CD4-positive, alpha-beta T cell (primary cell): ENCODE measurements at regions not wholly inside any gene's neighbourhood (a gene's known extent, or its start where the extent isn't known, plus 50 kb on each side); places are given as distances from the start of the nearest gene placed in this dataset.
"Not testable (repeated sequence)": the region's sequence is repeated elsewhere in the genome, so short reads cannot be mapped to it uniquely, and the experiment has no call there.

Experiments
- ATAC-seq: fragments of 200-7000 bp; cut with Tn5 transposase; one replicate; pipeline ENCODE4 v1.10.0; 2022; ENCODE audit warnings: mild to moderate bottlenecking; ENCODE audit not compliant: poor library complexity
- CTCF ChIA-PET: fragments of 350-600 bp; sonication (Branson Sonifier 250); formaldehyde crosslinking; loops from one replicate; lab custom pipeline; 2021; ENCODE audit warnings: antibody characterized with exemption, inconsistent platforms; lab: Charles Lee
- POLR2A ChIA-PET: fragments of 350-600 bp; sonication (Branson Sonifier 250); formaldehyde crosslinking; loops from one replicate; lab custom pipeline; 2021; ENCODE audit warnings: antibody characterized with exemption, inconsistent platforms; lab: Charles Lee
- DNase-seq, 14 experiments: peaks; one replicate each; pipeline ENCODE4 v3.0.0-alpha.2; 2013 to 2020; ENCODE audit warnings: mixed read lengths in 2 of 14
- H3K27ac ChIP-seq, 2 donors: one replicate each; pipeline versions ENCODE4 v1.5.1 to v1.7.0; 2013; ENCODE audit warnings: low read length in 2 of 2, low read depth in 1 of 2, mild to moderate bottlenecking in 1 of 2
- H3K27me3 ChIP-seq, 2 experiments: 1 replicate in 1 of 2; 2 replicates in 1 of 2; pipeline versions ENCODE4 v1.6.1 to v1.7.0; 2013; ENCODE audit warnings: low read length in 2 of 2, control low read depth in 1 of 2, mild to moderate bottlenecking in 1 of 2, moderate library complexity in 1 of 2; ENCODE audit not compliant: insufficient read depth in 2 of 2, control insufficient read depth in 1 of 2
- H3K36me3 ChIP-seq: one replicate; pipeline ENCODE4 v1.6.1; 2013; ENCODE audit warnings: low read length, control low read depth; ENCODE audit not compliant: insufficient read depth
- H3K4me1 ChIP-seq: one replicate; pipeline ENCODE4 v1.6.1; 2013; ENCODE audit warnings: low read length, control low read depth; ENCODE audit not compliant: insufficient read depth
- H3K4me3 ChIP-seq: one replicate; pipeline ENCODE4 v1.5.1; 2013; ENCODE audit warnings: mild to moderate bottlenecking, low read length, moderate library complexity
- H3K9me3 ChIP-seq, 2 experiments: 1 replicate in 1 of 2; 2 replicates in 1 of 2; pipeline versions ENCODE4 v1.6.1 to v1.7.0; 2013; ENCODE audit warnings: low read length in 2 of 2, mild to moderate bottlenecking in 2 of 2, control low read depth in 1 of 2, moderate library complexity in 1 of 2; ENCODE audit not compliant: control insufficient read depth in 1 of 2, insufficient read depth in 1 of 2
- H3K27ac Mint-ChIP-seq: one replicate; pipeline ENCODE4 v1.8.0; 2020; ENCODE audit warnings: mixed read lengths
- H3K27me3 Mint-ChIP-seq: one replicate; pipeline ENCODE4 v1.8.0; 2021; ENCODE audit warnings: mixed read lengths
- H3K36me3 Mint-ChIP-seq: one replicate; pipeline ENCODE4 v1.8.0; 2021; ENCODE audit warnings: low read depth, mixed read lengths
- H3K4me1 Mint-ChIP-seq: one replicate; pipeline ENCODE4 v1.8.0; 2021; ENCODE audit warnings: low read depth, mixed read lengths
- H3K4me3 Mint-ChIP-seq: one replicate; pipeline ENCODE4 v1.8.0; 2020; ENCODE audit warnings: mild to moderate bottlenecking, mixed read lengths
- H3K9me3 Mint-ChIP-seq: one replicate; pipeline ENCODE4 v1.8.0; 2020; ENCODE audit warnings: mixed read lengths
- CTCF ChIP-seq: fragments of 200-600 bp; IDR thresholded peaks from one replicate; pipeline ENCODE4 v1.8.0; 2022; ENCODE audit warnings: antibody characterized with exemption, mild to moderate bottlenecking
- intact Hi-C, 2 experiments: fragments of 100-400 bp; cut with DNase I in 1 of 2; cut with micrococcal nuclease in 1 of 2; formaldehyde crosslinking; loops; one replicate each; pipeline versions ENCODE4 v1.15.1 to v1.9.0; 2023 to 2025; cut with DNase I, micrococcal nuclease

- H3K9me3 Mint-ChIP-seq, H3K27me3 ChIP-seq, H3K36me3 Mint-ChIP-seq, H3K9me3 ChIP-seq, intact Hi-C loops, DNase-seq, H3K27ac Mint-ChIP-seq, H3K4me1 ChIP-seq, H3K4me3 Mint-ChIP-seq, H3K4me1 Mint-ChIP-seq, POLR2A ChIA-PET, H3K4me3 ChIP-seq, ATAC-seq, CTCF ChIA-PET, H3K36me3 ChIP-seq, H3K27ac ChIP-seq, H3K27me3 Mint-ChIP-seq: not testable (repeated sequence)
Measured at GRCh38 chr15:101876031-101876430, 64.0 kb downstream of the OR4F15 start.

GRCh38 chr15:101877649-101878048, 65.6 kb downstream of the OR4F15 start:
- H3K9me3 Mint-ChIP-seq, H3K36me3 ChIP-seq, H3K4me3 Mint-ChIP-seq, H3K4me1 ChIP-seq, H3K27ac ChIP-seq, DNase-seq, H3K4me1 Mint-ChIP-seq, H3K27me3 ChIP-seq, H3K27ac Mint-ChIP-seq, intact Hi-C loops, ATAC-seq, H3K4me3 ChIP-seq, H3K36me3 Mint-ChIP-seq, CTCF ChIA-PET, H3K9me3 ChIP-seq, POLR2A ChIA-PET: not testable (repeated sequence)
- H3K27me3 Mint-ChIP-seq, result peaks cover 13% of the 10 kb centered on the region
- TF ChIP-seq CTCF, result peak; percentile 24

- ATAC-seq, H3K9me3 Mint-ChIP-seq, H3K27me3 ChIP-seq, H3K4me3 ChIP-seq, CTCF ChIA-PET, POLR2A ChIA-PET, H3K36me3 Mint-ChIP-seq, H3K27ac ChIP-seq, DNase-seq, H3K27ac Mint-ChIP-seq, H3K4me1 ChIP-seq, H3K4me3 Mint-ChIP-seq, intact Hi-C loops, H3K27me3 Mint-ChIP-seq, H3K9me3 ChIP-seq, H3K4me1 Mint-ChIP-seq, H3K36me3 ChIP-seq: not testable (repeated sequence)
Measured at GRCh38 chr15:101912349-101913287, 100.6 kb downstream of the OR4F15 start.

- H3K36me3 Mint-ChIP-seq, ATAC-seq, H3K9me3 ChIP-seq, H3K27me3 ChIP-seq, H3K27ac ChIP-seq, H3K36me3 ChIP-seq, H3K4me3 Mint-ChIP-seq, POLR2A ChIA-PET, DNase-seq, H3K27me3 Mint-ChIP-seq, H3K4me1 ChIP-seq, H3K4me1 Mint-ChIP-seq, H3K9me3 Mint-ChIP-seq, CTCF ChIA-PET, H3K27ac Mint-ChIP-seq, H3K4me3 ChIP-seq, intact Hi-C loops: not testable (repeated sequence)
Measured at GRCh38 chr15:101924554-101924953, 112.6 kb downstream of the OR4F15 start.

- H3K27ac ChIP-seq, intact Hi-C loops, H3K36me3 Mint-ChIP-seq, H3K4me3 Mint-ChIP-seq, H3K27ac Mint-ChIP-seq, ATAC-seq, H3K9me3 ChIP-seq, POLR2A ChIA-PET, DNase-seq, H3K9me3 Mint-ChIP-seq, H3K4me1 Mint-ChIP-seq, H3K27me3 ChIP-seq, CTCF ChIA-PET, H3K4me3 ChIP-seq, H3K4me1 ChIP-seq, H3K27me3 Mint-ChIP-seq, H3K36me3 ChIP-seq: not testable (repeated sequence)
Measured at GRCh38 chr15:101934506-101934905, 122.5 kb downstream of the OR4F15 start.

GRCh38 chr15:101937362-101937761, 125.4 kb downstream of the OR4F15 start:
- H3K27me3 Mint-ChIP-seq, H3K4me1 Mint-ChIP-seq, intact Hi-C loops, CTCF ChIA-PET, H3K27me3 ChIP-seq, ATAC-seq, H3K4me1 ChIP-seq, H3K9me3 Mint-ChIP-seq, H3K27ac Mint-ChIP-seq, H3K36me3 Mint-ChIP-seq, H3K27ac ChIP-seq, H3K36me3 ChIP-seq, H3K4me3 ChIP-seq, H3K9me3 ChIP-seq, DNase-seq, POLR2A ChIA-PET, H3K4me3 Mint-ChIP-seq: not testable (repeated sequence)
